D341Med (cell line): ENCODE measurements at regions not wholly inside any gene's neighbourhood (a gene's known extent, or its start where the extent isn't known, plus 50 kb on each side); places are given as distances from the start of the nearest gene placed in this dataset.

Experiments
- DNase-seq: peaks from one replicate; pipeline ENCODE4 v3.0.0; 2012; ENCODE audit warnings: low spot score

GRCh38 chr6:8218861-8219260, 116.5 kb upstream of the EEF1E1 start:
- DNase-seq, result no peak

GRCh38 chr6:8215631-8216030, 113.3 kb upstream of the EEF1E1 start:
- no peak for DNase-seq

- no peak for DNase-seq
Observed at GRCh38 chr6:8213995-8214394, 111.6 kb upstream of the EEF1E1 start.

- DNase-seq, result no peak
Observed at GRCh38 chr6:8212720-8213434, 110.5 kb upstream of the EEF1E1 start.

- DNase-seq, result no peak
Observed at GRCh38 chr6:8207869-8208191, 105.5 kb upstream of the EEF1E1 start.

GRCh38 chr6:8207191-8207868, 105.0 kb upstream of the EEF1E1 start:
- no peak for DNase-seq

- DNase-seq, result no peak
Observed at GRCh38 chr6:8203337-8203736, 101.0 kb upstream of the EEF1E1 start.

- no peak for DNase-seq
Observed at GRCh38 chr6:8201679-8202078, 99.3 kb upstream of the EEF1E1 start.

GRCh38 chr6:8200255-8200654, 97.9 kb upstream of the EEF1E1 start:
- DNase-seq, result no peak

- DNase-seq, result no peak
Observed at GRCh38 chr6:8195714-8196102, 93.4 kb upstream of the EEF1E1 start.

GRCh38 chr6:8195040-8195713, 92.8 kb upstream of the EEF1E1 start:
- DNase-seq, result no peak

- DNase-seq, result no peak
Observed at GRCh38 chr6:8194490-8194889, 92.1 kb upstream of the EEF1E1 start.

GRCh38 chr6:8193541-8193940, 91.2 kb upstream of the EEF1E1 start:
- no peak for DNase-seq

GRCh38 chr6:8192597-8192996, 90.2 kb upstream of the EEF1E1 start:
- DNase-seq, result no peak

GRCh38 chr6:8192067-8192466, 89.7 kb upstream of the EEF1E1 start:
- no peak for DNase-seq

GRCh38 chr6:8191629-8192028, 89.3 kb upstream of the EEF1E1 start:
- DNase-seq, result no peak

- DNase-seq, result no peak
Observed at GRCh38 chr6:8187209-8187608, 84.9 kb upstream of the EEF1E1 start.

GRCh38 chr6:8182902-8183665, 80.7 kb upstream of the EEF1E1 start:
- no peak for DNase-seq

GRCh38 chr6:8181951-8182845, 79.8 kb upstream of the EEF1E1 start:
- no peak for DNase-seq

GRCh38 chr6:8181160-8181881, 79.0 kb upstream of the EEF1E1 start:
- DNase-seq, result no peak
